ENCODE measurements at regions not wholly inside any gene's neighbourhood (a gene's known extent, or its start where the extent isn't known, plus 50 kb on each side); places are given as distances from the start of the nearest gene placed in this dataset.

- TF ChIP-seq CTCF (IDR thresholded peaks at IDR 0.05; ENCODE audit: borderline replicate concordance, extremely low read depth, low read length, poor library complexity, severe bottlenecking): no peak
- TF ChIP-seq EZH2 (IDR thresholded peaks at IDR 0.05; ENCODE audit: borderline replicate concordance, low read depth, low read length, severe bottlenecking): no peak
Observed at GRCh38 chr13:103598671-103599070, 532.5 kb upstream of the SLC10A2 start.
